ENCODE measurements at regions not wholly inside any gene's neighbourhood (a gene's known extent, or its start where the extent isn't known, plus 50 kb on each side); places are given as distances from the start of the nearest gene placed in this dataset.

GRCh38 chr4:89641367-89641687, 195.6 kb downstream of the SNCA start:
- TF ChIP-seq POLR2A (IDR thresholded peaks at IDR 0.05; ENCODE audit: low read length) = no peak
- TF ChIP-seq GATA1 (IDR thresholded peaks at IDR 0.05; ENCODE audit: low read depth, low read length) = no peak

Measured in erythroblast (primary cell).